ENCODE measurements at regions not wholly inside any gene's neighbourhood (a gene's known extent, or its start where the extent isn't known, plus 50 kb on each side); places are given as distances from the start of the nearest gene placed in this dataset.

DNA sequence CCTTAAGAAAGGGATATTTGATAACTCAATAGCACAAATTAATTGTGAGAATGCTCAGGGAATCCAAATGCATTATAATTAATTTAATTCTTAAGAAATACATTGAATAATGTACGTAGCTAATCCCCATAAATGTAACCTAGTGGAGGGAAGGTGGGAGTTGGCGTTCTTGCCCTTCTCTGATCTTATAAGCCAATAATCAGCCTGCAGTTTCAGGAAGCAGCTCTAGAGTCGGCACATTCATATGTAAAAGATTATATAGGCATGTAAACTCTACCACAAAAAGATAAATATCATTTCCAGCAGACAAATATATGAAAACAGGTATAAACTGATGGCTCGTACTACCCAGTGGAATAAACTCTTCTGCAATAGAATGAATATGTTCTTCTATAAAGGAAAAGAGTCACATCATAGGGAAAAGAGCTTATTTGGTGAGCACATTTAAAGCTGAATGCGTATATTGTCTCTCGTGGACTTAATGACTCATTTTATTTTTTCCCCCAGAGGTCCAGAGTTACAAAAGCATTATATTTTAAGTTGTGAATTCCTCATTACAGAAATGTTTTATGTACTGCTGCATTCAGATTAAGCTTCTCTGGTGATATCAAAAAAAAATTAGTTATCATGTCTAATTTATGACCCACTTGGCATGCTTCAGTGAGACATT lies 112.2 kb downstream of the TFAP2A start:
- no peak for TF ChIP-seq CTCF (IDR thresholded peaks at IDR 0.05 in 8 of 11, conservative IDR thresholded peaks at IDR 0.05 in 3 of 11)
- no peak for TF ChIP-seq POLR2A (IDR thresholded peaks at IDR 0.05)

All from spleen (tissue), 7 donors.